Mesodermal cell (in vitro differentiated cells): ENCODE measurements at regions not wholly inside any gene's neighbourhood (a gene's known extent, or its start where the extent isn't known, plus 50 kb on each side); places are given as distances from the start of the nearest gene placed in this dataset.
A peak's percentile ranks its signal among the peaks of the same experiment; 100 is the strongest.

Source experiments
- H3K27ac ChIP-seq: 2 replicates; pipeline ENCODE4 v1.7.0; 2013; ENCODE audit warnings: mild to moderate bottlenecking, low read depth, low read length, moderate library complexity; ENCODE audit not compliant: severe bottlenecking
- H3K36me3 ChIP-seq: 2 replicates; pipeline ENCODE4 v1.7.1; 2013; ENCODE audit warnings: mild to moderate bottlenecking, low read length, moderate library complexity; ENCODE audit not compliant: control insufficient read depth, insufficient read depth
- H3K4me1 ChIP-seq: one replicate; pipeline ENCODE4 v1.7.1; 2013; ENCODE audit warnings: mild to moderate bottlenecking, low read length; ENCODE audit not compliant: insufficient read depth, control insufficient read depth, poor library complexity, severe bottlenecking
- H3K4me3 ChIP-seq: 2 replicates; pipeline ENCODE4 v1.7.0; 2013; ENCODE audit warnings: low read length, control low read depth, mild to moderate bottlenecking; ENCODE audit not compliant: insufficient read depth, poor library complexity, severe bottlenecking; ENCODE audit errors: extremely low read depth
- H3K9me3 ChIP-seq: 2 replicates; pipeline ENCODE4 v1.7.1; 2013; ENCODE audit warnings: mild to moderate bottlenecking, low read length, moderate library complexity; ENCODE audit not compliant: control insufficient read depth
- WGBS, 2 experiments: methylation state at CpG; one replicate each; pipeline ENCODE4 v1.1.5; 2013; ENCODE audit warnings: missing lambda C conversion rate in 2 of 2; ENCODE audit not compliant: insufficient coverage in 2 of 2; 5-methylcytosine and 5-hydroxymethylcytosine counted together

GRCh38 chr9:78871086-78871451 is 574.1 kb downstream of the PSAT1 start:
- Histone ChIP-seq H3K4me1 (peaks cover 24% of the 10 kb centered on the region), H3K9me3 (peaks cover 4% of the 10 kb centered on the region)

GRCh38 chr9:78871452-78872331 is 574.8 kb downstream of the PSAT1 start:
- H3K27ac ChIP-seq, result peak overlapping the region; percentile 64
- no peaks in the 10 kb centered on the region for H3K36me3 ChIP-seq
- no peak overlapping the region for H3K4me3 ChIP-seq
- peaks cover 4% of the 10 kb centered on the region for H3K9me3 ChIP-seq
- WGBS, 2 experiments, result 67% methylated on average over 1 of the region's 4 CpGs; no CpG with 5 or more reads in 1 of the 2 experiments
- H3K4me1 ChIP-seq, result peaks cover 19% of the 10 kb centered on the region

More at GRCh38 chr9:78871086-78871451, 574.1 kb downstream of the PSAT1 start:
- peak overlapping the region; percentile 64 for H3K27ac ChIP-seq
- no peak overlapping the region for H3K4me3 ChIP-seq
- H3K36me3 ChIP-seq, result no peaks in the 10 kb centered on the region

DNA sequence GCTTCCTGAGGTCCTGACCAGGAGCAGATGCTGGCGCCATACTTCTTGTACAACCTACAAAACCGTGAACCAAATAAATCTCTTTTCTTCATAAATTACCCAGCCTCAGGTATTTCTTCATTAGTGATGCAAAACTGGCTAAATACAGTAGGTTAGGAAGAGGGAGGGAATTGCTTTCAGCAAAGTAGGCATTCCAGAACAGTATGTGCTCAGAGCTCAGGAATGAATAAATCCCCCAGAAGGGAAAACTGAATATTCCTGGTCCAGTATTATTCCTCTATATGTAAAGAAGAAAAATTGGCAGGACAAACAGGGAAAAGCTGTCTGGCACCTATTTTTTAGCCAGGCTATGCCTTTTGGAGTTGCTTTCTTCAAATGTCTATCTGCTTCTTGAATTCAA is 577.1 kb downstream of the PSAT1 start:
- H3K4me3 ChIP-seq, result no peak overlapping the region
- peaks cover 4% of the 10 kb centered on the region for H3K9me3 ChIP-seq
- peaks cover 14% of the 10 kb centered on the region for H3K4me1 ChIP-seq
- no peak overlapping the region for H3K27ac ChIP-seq
- no CpG with 5 or more reads among the region's 2 CpGs for WGBS, 2 experiments
- H3K36me3 ChIP-seq, result no peaks in the 10 kb centered on the region

GRCh38 chr9:78879324-78880100 is 582.6 kb downstream of the PSAT1 start:
- H3K4me1 ChIP-seq, result no peaks in the 10 kb centered on the region
- no peak overlapping the region for H3K4me3 ChIP-seq
- H3K27ac ChIP-seq, result no peak overlapping the region
- H3K36me3 ChIP-seq, result no peaks in the 10 kb centered on the region
- WGBS, 2 experiments, result 89 to 100% methylated on average over 2 of the region's 3 CpGs
- H3K9me3 ChIP-seq, result no peaks in the 10 kb centered on the region

- Histone ChIP-seq H3K4me1 (no peaks in the 10 kb centered on the region), H3K9me3 (no peaks in the 10 kb centered on the region), H3K36me3 (no peaks in the 10 kb centered on the region), H3K27ac (no peak overlapping the region), H3K4me3 (no peak overlapping the region)
- no CpG with 5 or more reads among the region's 1 CpG for WGBS, 2 experiments
Measured at GRCh38 chr9:78881295-78881694, 584.4 kb downstream of the PSAT1 start.

- Histone ChIP-seq H3K36me3 (no peaks in the 10 kb centered on the region), H3K4me1 (no peaks in the 10 kb centered on the region), H3K9me3 (no peaks in the 10 kb centered on the region), H3K4me3 (no peak overlapping the region), H3K27ac (peak overlapping the region; percentile 25)
- WGBS, 2 experiments, result 100% methylated on average over 1 of the region's 4 CpGs; no CpG with 5 or more reads in 1 of the 2 experiments
Measured at GRCh38 chr9:78882481-78882880, 585.6 kb downstream of the PSAT1 start.

DNA sequence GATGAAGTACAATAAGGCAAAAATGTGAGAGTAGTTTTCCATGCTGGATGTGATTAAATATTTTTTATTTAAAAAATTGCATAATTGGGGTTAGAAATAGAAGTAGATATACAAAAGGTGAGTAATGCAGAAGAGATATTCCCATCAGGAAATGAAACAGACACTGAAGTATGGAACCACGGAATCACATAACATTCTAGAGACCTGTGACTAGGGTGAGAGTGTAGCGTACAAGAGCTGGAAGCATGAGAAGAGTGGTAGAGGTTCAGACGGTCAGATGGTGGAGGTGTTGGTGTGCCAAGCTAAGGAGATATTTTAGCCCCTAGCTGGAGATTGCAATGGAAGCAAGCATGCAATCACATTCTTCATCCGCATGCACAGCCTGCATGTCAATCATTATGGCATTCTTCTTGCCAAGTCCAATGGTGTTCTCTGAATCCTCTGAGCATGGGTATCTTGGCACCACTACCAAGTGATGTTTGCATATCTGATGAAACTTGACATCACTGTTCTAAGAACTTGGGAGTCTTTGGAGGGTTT is 587.8 kb downstream of the PSAT1 start:
- 98 to 100% methylated on average over 4 of the region's 4 CpGs for WGBS, 2 experiments
- H3K4me3 ChIP-seq, result no peak overlapping the region
- H3K9me3 ChIP-seq, result no peaks in the 10 kb centered on the region
- H3K4me1 ChIP-seq, result no peaks in the 10 kb centered on the region
- H3K36me3 ChIP-seq, result no peaks in the 10 kb centered on the region
- no peak overlapping the region for H3K27ac ChIP-seq

DNA sequence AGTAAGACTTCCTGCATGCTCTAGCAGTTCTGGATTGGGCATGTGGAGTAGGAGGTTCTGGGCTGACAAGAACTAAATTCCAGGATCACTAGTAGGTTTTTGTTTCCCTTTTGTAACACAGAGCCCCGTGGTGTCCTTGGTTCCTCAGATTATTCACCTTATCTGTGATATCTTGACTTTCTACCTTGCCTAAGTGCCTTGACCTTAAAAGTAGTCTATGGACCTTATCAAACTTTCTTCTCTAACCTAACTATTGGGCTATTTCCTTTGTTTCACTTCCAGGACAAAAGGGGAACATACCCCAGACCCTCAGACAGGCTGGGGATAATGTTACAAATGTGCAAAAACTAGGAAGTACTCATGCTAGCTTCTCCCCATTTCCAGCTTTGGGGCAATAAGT is 595.3 kb downstream of the PSAT1 start:
- 60% methylated on average over 1 of the region's 1 CpG for WGBS, 2 experiments
- peaks cover 7% of the 10 kb centered on the region for H3K9me3 ChIP-seq

DNA sequence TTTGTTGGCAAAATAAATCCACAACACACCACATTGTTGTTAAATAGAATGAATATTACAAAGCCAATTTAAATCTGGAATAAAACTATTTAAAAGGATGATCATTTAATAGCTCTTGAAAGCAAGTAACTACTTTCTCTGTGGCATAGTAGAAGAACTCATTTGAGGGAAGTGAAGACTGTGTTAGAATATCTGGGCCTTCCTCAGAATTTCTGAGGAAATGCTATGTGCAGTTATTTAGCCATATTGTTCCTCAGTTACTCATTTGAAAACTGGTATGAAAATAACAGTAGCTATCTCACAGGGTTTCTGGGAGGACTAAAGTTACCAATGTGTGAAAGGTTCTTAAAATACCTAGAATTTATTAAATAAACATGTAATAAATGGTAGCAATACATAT is 595.8 kb downstream of the PSAT1 start:
- Histone ChIP-seq H3K4me3 (no peak overlapping the region), H3K4me1 (no peaks in the 10 kb centered on the region), H3K27ac (no peak overlapping the region), H3K36me3 (no peaks in the 10 kb centered on the region), H3K9me3 (peaks cover 7% of the 10 kb centered on the region)

More for the DNA sequence above, 595.3 kb downstream of the PSAT1 start:
- H3K4me1 ChIP-seq, result no peaks in the 10 kb centered on the region
- no peaks in the 10 kb centered on the region for H3K36me3 ChIP-seq
- H3K27ac ChIP-seq, result no peak overlapping the region
- H3K4me3 ChIP-seq, result no peak overlapping the region

DNA sequence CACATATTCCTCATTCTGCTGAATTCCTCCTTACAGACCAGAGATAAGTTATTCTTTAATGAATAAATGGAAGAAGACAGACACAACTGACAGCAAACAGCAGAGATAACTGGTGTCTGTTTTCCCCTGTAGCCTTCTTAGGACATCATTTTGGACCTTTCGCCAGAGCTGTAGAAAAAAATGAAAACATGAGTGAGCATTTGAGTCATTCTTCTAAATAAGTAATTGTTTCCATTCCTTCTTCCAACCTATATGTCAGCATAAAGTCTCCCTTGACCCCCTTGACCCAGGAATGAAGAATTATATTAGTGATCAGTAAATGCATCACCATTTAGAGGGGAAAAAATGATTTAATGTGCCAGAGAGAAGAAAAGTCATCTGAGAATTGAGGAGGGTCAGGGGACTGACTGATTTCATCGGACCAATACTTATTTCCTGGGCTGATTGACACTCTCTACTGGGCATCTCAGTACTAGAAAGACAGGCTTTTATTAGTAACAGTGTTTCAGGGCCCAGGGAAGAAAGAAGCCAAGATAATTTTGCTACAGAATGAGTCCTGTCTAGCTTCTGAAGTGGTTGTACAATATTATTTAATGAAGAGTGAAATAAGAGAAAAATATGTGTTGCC is 597.0 kb downstream of the PSAT1 start:
- 100% methylated on average over 1 to 2 of the region's 2 CpGs for WGBS, 2 experiments
- H3K27ac ChIP-seq, result no peak overlapping the region
- no peak overlapping the region for H3K4me3 ChIP-seq

More for the DNA sequence above, 597.0 kb downstream of the PSAT1 start:
- Histone ChIP-seq H3K4me1 (no peaks in the 10 kb centered on the region), H3K9me3 (peaks cover 7% of the 10 kb centered on the region), H3K36me3 (no peaks in the 10 kb centered on the region)
